Stomach (tissue), 8 donors: ENCODE measurements at regions not wholly inside any gene's neighbourhood (a gene's known extent, or its start where the extent isn't known, plus 50 kb on each side); places are given as distances from the start of the nearest gene placed in this dataset.

Source experiments
- DNase-seq, 2 donors: peaks; one replicate each; pipeline versions ENCODE4 v3.0.0 to v3.0.0-alpha.2; 2013 to 2019
- H3K27ac ChIP-seq, 5 donors: fragments of 200-600 bp in 4 of 5; sonication (generic) in 4 of 5; one replicate each; pipeline ENCODE4 v1.5.1; 2013 to 2019; ENCODE audit warnings: mild to moderate bottlenecking in 1 of 5, moderate library complexity in 1 of 5
- H3K27me3 ChIP-seq, 3 donors: fragments of 200-600 bp; sonication (generic); one replicate each; pipeline ENCODE4 v1.5.1; 2017 to 2019; ENCODE audit warnings: mixed run types in 1 of 3
- H3K36me3 ChIP-seq, 4 donors: fragments of 200-600 bp; sonication (generic); 1 replicate in 3 of 4; 2 replicates in 1 of 4; pipeline ENCODE4 v1.5.1; 2016 to 2019
- H3K4me1 ChIP-seq, 4 donors: fragments of 200-600 bp; sonication (generic); one replicate each; pipeline ENCODE4 v1.5.1; 2016 to 2019
- H3K4me3 ChIP-seq, 4 donors: fragments of 200-600 bp; sonication (generic) in 3 of 4; one replicate each; pipeline ENCODE4 v1.5.1; 2016 to 2019; ENCODE audit warnings: mild to moderate bottlenecking in 1 of 4
- H3K9me3 ChIP-seq, 4 donors: fragments of 200-600 bp; sonication (generic); one replicate each; pipeline ENCODE4 v1.5.1; 2016 to 2019
- CTCF ChIP-seq, 7 experiments: fragments of 450-650 bp in 4 of 7; fragments of 200-600 bp in 3 of 7; sonication (generic) in 3 of 7; IDR thresholded peaks; one replicate each; pipeline ENCODE4 v1.5.1; 2016 to 2019; ENCODE audit warnings: antibody characterized with exemption in 7 of 7, control low read depth in 2 of 7, mild to moderate bottlenecking in 1 of 7
- EP300 ChIP-seq: sonication (generic); formaldehyde crosslinking; IDR thresholded peaks from one replicate; pipeline ENCODE4 v1.6.1; 2017; ENCODE audit warnings: antibody characterized with exemption
- POLR2A ChIP-seq, 4 donors: fragments of 450-650 bp; IDR thresholded peaks; one replicate each; pipeline ENCODE4 v1.6.1; 2016; ENCODE audit warnings: antibody characterized with exemption in 4 of 4, control low read depth in 2 of 4, mild to moderate bottlenecking in 1 of 4, moderate library complexity in 1 of 4
- POLR2AphosphoS5 ChIP-seq, 3 donors: sonication (generic); formaldehyde crosslinking; IDR thresholded peaks; one replicate each; pipeline ENCODE4 v1.6.1; 2016; ENCODE audit warnings: antibody characterized with exemption in 3 of 3
- WGBS, 5 donors: extraction: QIAGEN DNeasy Blood & Tissue Kit in 3 of 5; methylation state at CpG; one replicate each; pipeline versions ENCODE4 v1.1.5 to v1.1.7; 2013 to 2018; 5-methylcytosine and 5-hydroxymethylcytosine counted together
- intact Hi-C: fragments of 100-400 bp; cut with DNase I; formaldehyde crosslinking; loops from one replicate; pipeline ENCODE4 v1.15.1; 2023; ENCODE audit warnings: low total_unique reads
- donor health status: healthy with polysubstance abuse.
- donor health status: Bipolar disorder and iron deficiency.
- donor health status: healthy.

GRCh38 chr12:105721051-105721825 is 390.7 kb downstream of the C12orf75 start:
- no peaks in the 10 kb centered on the region for H3K36me3 ChIP-seq
- H3K9me3 ChIP-seq: peaks cover 0 to 7% (median 0%) of the 10 kb centered on the region in 4 donors
- no peak overlapping the region for H3K4me3 ChIP-seq
- no peaks in the 10 kb centered on the region for H3K4me1 ChIP-seq
- no peak for DNase-seq
- TF ChIP-seq POLR2A (IDR thresholded peaks at IDR 0.05) (no peak), CTCF (IDR thresholded peaks at IDR 0.05) (no peak), EP300 (no peak), POLR2AphosphoS5 (IDR thresholded peaks at IDR 0.05) (no peak)
- H3K27ac ChIP-seq: no peak overlapping the region
- WGBS, 5 donors: 55 to 73% (median 58%) methylated on average over 5 of the region's 5 CpGs
- H3K27me3 ChIP-seq: no peaks in the 10 kb centered on the region
- intact Hi-C loops: no loop called here

GRCh38 chr12:105721891-105722290 is 391.4 kb downstream of the C12orf75 start:
- DNase-seq: no peak
- Histone ChIP-seq H3K4me1 (no peaks in the 10 kb centered on the region), H3K4me3 (no peak overlapping the region), H3K36me3 (no peaks in the 10 kb centered on the region), H3K27me3 (no peaks in the 10 kb centered on the region), H3K9me3 (peaks cover 0 to 7% (median 0%) of the 10 kb centered on the region in 4 donors), H3K27ac (no peak overlapping the region)
- WGBS, 5 donors: 72 to 89% (median 79%) methylated on average over 2 of the region's 2 CpGs
- TF ChIP-seq CTCF (IDR thresholded peaks at IDR 0.05): no peak
- TF ChIP-seq EP300: no peak
- no peak for TF ChIP-seq POLR2A (IDR thresholded peaks at IDR 0.05)
- no peak for TF ChIP-seq POLR2AphosphoS5 (IDR thresholded peaks at IDR 0.05)
- intact Hi-C loops: no loop called here

- Histone ChIP-seq H3K9me3 (peaks cover 0 to 7% (median 0%) of the 10 kb centered on the region in 4 donors), H3K27me3 (no peaks in the 10 kb centered on the region), H3K36me3 (no peaks in the 10 kb centered on the region), H3K4me3 (no peak overlapping the region), H3K4me1 (no peaks in the 10 kb centered on the region), H3K27ac (no peak overlapping the region)
- intact Hi-C loops: no loop called here
- DNase-seq: no peak
- 75 to 85% (median 79%) methylated on average over 2 of the region's 2 CpGs for WGBS, 5 donors
- TF ChIP-seq CTCF (IDR thresholded peaks at IDR 0.05): no peak
- no peak for TF ChIP-seq POLR2AphosphoS5 (IDR thresholded peaks at IDR 0.05)
- no peak for TF ChIP-seq EP300
- TF ChIP-seq POLR2A (IDR thresholded peaks at IDR 0.05): no peak
Observed at GRCh38 chr12:105723066-105723465, 392.6 kb downstream of the C12orf75 start.

- WGBS, 5 donors: 76 to 87% (median 84%) methylated on average over 3 of the region's 3 CpGs
- H3K27ac ChIP-seq: no peak overlapping the region
- TF ChIP-seq CTCF (IDR thresholded peaks at IDR 0.05) (no peak), POLR2AphosphoS5 (IDR thresholded peaks at IDR 0.05) (no peak), EP300 (no peak), POLR2A (IDR thresholded peaks at IDR 0.05) (no peak)
Observed at GRCh38 chr12:105723494-105723893, 393.0 kb downstream of the C12orf75 start.

More at GRCh38 chr12:105723494-105723893, 393.0 kb downstream of the C12orf75 start:
- Histone ChIP-seq H3K4me3 (no peak overlapping the region), H3K36me3 (no peaks in the 10 kb centered on the region), H3K27me3 (no peaks in the 10 kb centered on the region), H3K4me1 (no peaks in the 10 kb centered on the region), H3K9me3 (peaks cover 0 to 7% (median 0%) of the 10 kb centered on the region in 4 donors)
- intact Hi-C loops: no loop called here
- no peak for DNase-seq
